ENCODE measurements at regions not wholly inside any gene's neighbourhood (a gene's known extent, or its start where the extent isn't known, plus 50 kb on each side); places are given as distances from the start of the nearest gene placed in this dataset.

DNA sequence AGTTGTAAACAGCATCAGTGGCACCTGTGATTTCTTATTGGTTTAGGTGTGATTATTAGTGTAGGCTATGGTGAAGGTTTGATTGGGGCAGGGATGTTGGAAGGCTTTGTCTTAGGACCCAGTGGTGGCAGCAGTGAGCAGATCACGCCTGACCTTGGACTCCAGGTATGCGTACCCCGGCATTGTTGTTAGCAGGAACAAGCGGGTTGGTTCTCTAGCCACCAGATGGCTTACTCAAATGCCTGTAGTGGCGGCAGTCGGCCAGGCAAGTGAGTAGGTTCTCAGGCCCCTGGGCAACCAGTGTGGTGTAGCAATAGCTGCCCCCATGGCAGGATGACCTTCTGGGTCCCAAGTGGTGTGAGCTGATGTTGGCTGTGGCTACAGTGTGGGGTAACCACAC lies 558.3 kb downstream of the KCNJ3 start:
- Histone ChIP-seq H3K36me3 (ENCODE audit: control insufficient read depth in 2 of 4, insufficient read depth in 4 of 4, low read length in 3 of 4) (no peaks in the 10 kb centered on the region), H3K23ac (ENCODE audit: insufficient read length) (no peak overlapping the region), H4K20me1 (replicated peaks in 1 of 2; ENCODE audit: control insufficient read depth in 1 of 2, insufficient read depth in 2 of 2, low read length in 2 of 2) (no peaks in the 10 kb centered on the region), H3K27me3 (replicated peaks in 1 of 4; ENCODE audit: control insufficient read depth in 3 of 4, extremely low read depth in 1 of 4, insufficient read depth in 3 of 4, low read length in 3 of 4) (no peaks in the 10 kb centered on the region), H3K4ac (replicated peaks; ENCODE audit: insufficient read length, low read depth, low read length) (no peak overlapping the region), H3K4me3 (ENCODE audit: extremely low read depth in 1 of 4, insufficient read depth in 2 of 4, low read depth in 3 of 4, low read length in 4 of 4) (no peak overlapping the region), H4K91ac (replicated peaks; ENCODE audit: insufficient read length, low read length) (no peak overlapping the region), H3K9ac (replicated peaks in 1 of 4; ENCODE audit: extremely low read depth in 1 of 4, low read depth in 3 of 4, low read length in 3 of 4) (no peak overlapping the region), H3K18ac (ENCODE audit: extremely low read depth, low read length) (no peak overlapping the region), H4K8ac (ENCODE audit: extremely low read depth, insufficient read depth, low read length) (no peak overlapping the region), H2AK5ac (ENCODE audit: low read depth, low read length) (no peak overlapping the region), H2BK120ac (replicated peaks; ENCODE audit: low read depth, low read length) (no peak overlapping the region), H2BK5ac (ENCODE audit: low read depth, low read length) (no peak overlapping the region), H3K56ac (replicated peaks; ENCODE audit: insufficient read length, low read depth, low read length) (no peak overlapping the region), H2BK12ac (ENCODE audit: low read depth, low read length) (no peak overlapping the region), H3K4me2 (ENCODE audit: insufficient read depth in 1 of 2, low read depth in 2 of 2, low read length in 2 of 2) (no peak overlapping the region), H2BK15ac (ENCODE audit: low read length) (no peak overlapping the region), H3K9me3 (ENCODE audit: insufficient read depth in 2 of 2, low read depth in 1 of 2, low read length in 1 of 2) (no peaks in the 10 kb centered on the region), H3K14ac (ENCODE audit: insufficient read length) (no peak overlapping the region), H4K5ac (ENCODE audit: insufficient read length, low read depth, low read length) (no peak overlapping the region), H3K4me1 (replicated peaks in 1 of 4; ENCODE audit: control insufficient read depth in 3 of 4, insufficient read depth in 4 of 4, low read length in 3 of 4) (no peaks in the 10 kb centered on the region), H3K23me2 (ENCODE audit: low read depth, low read length) (no peaks in the 10 kb centered on the region), H2BK20ac (ENCODE audit: low read length) (no peak overlapping the region), H3K27ac (ENCODE audit: low read depth, low read length) (no peak overlapping the region), H2AFZ (ENCODE audit: low read length) (no peak overlapping the region; the same call in 1 of the 2 replicates), H3K79me1 (ENCODE audit: low read depth, low read length) (no peaks in the 10 kb centered on the region), H3K79me2 (ENCODE audit: control insufficient read depth in 1 of 2, insufficient read depth in 2 of 2, low read length in 2 of 2) (no peaks in the 10 kb centered on the region)
- peak; percentile 46 for DNase-seq (ENCODE audit: low read depth in 1 of 2, low spot score in 2 of 2)
- WGBS, 2 experiments (ENCODE audit: extremely low coverage in 1 of 2, insufficient coverage in 1 of 2, insufficient read length in 1 of 2, insufficient replicate concordance in 2 of 2, low coverage in 1 of 2, low lambda C conversion rate in 2 of 2, missing lambda C conversion rate in 1 of 2) = 91% methylated on average over 6 of the region's 6 CpGs; no CpG with 5 or more reads in 1 of the 2 experiments
- no peak for FAIRE-seq
- ChIA-PET POLR2A (ENCODE audit: partially characterized antibody) (no interaction called here), CTCF (ENCODE audit: partially characterized antibody) (interaction anchor here (0.6 to 1.0 kb wide), 2 partner anchors 9 to 815 kb away, joined by 3 read pairs; no protein-coding TSS in a partner anchor)
- TF ChIP-seq POLR2A (IDR thresholded peaks at IDR 0.05; ENCODE audit: control extremely low read depth in 1 of 2, low read depth in 2 of 2, low read length in 2 of 2) = no peak
- TF ChIP-seq, protein P1, sequence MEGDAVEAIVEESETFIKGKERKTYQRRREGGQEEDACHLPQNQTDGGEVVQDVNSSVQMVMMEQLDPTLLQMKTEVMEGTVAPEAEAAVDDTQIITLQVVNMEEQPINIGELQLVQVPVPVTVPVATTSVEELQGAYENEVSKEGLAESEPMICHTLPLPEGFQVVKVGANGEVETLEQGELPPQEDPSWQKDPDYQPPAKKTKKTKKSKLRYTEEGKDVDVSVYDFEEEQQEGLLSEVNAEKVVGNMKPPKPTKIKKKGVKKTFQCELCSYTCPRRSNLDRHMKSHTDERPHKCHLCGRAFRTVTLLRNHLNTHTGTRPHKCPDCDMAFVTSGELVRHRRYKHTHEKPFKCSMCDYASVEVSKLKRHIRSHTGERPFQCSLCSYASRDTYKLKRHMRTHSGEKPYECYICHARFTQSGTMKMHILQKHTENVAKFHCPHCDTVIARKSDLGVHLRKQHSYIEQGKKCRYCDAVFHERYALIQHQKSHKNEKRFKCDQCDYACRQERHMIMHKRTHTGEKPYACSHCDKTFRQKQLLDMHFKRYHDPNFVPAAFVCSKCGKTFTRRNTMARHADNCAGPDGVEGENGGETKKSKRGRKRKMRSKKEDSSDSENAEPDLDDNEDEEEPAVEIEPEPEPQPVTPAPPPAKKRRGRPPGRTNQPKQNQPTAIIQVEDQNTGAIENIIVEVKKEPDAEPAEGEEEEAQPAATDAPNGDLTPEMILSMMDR (IDR thresholded peaks at IDR 0.05; ENCODE audit: control extremely low read depth in 1 of 3, insufficient read depth in 1 of 3, low read depth in 1 of 3, low read length in 3 of 3) = peak; percentile 31 to 49 (median 39)
- TF ChIP-seq POU5F1 (IDR thresholded peaks at IDR 0.05; ENCODE audit: low read depth, low read length) = no peak
- no peak for TF ChIP-seq SIRT6 (IDR thresholded peaks at IDR 0.05; ENCODE audit: low read length)
- no peak for TF ChIP-seq CTBP2 (IDR thresholded peaks at IDR 0.05; ENCODE audit: borderline replicate concordance, insufficient read depth, insufficient read length, low read length)
- no peak for TF ChIP-seq CBX5 (IDR thresholded peaks at IDR 0.05; ENCODE audit: low read depth, low read length)
- peak; percentile 16 to 35; a peak in 3 of 4 replicates for TF ChIP-seq RAD21 (IDR thresholded peaks at IDR 0.05 in 1 of 2, conservative IDR thresholded peaks at IDR 0.05 in 1 of 2; ENCODE audit: low read depth in 2 of 2, low read length in 2 of 2)
- no peak for TF ChIP-seq RBBP5 (IDR thresholded peaks at IDR 0.05; ENCODE audit: borderline replicate concordance, low read depth, low read length)

Data from H1 (cell line).